Lung (tissue), 11 donors: ENCODE measurements at regions not wholly inside any gene's neighbourhood (a gene's known extent, or its start where the extent isn't known, plus 50 kb on each side); places are given as distances from the start of the nearest gene placed in this dataset.
A peak's percentile ranks its signal among the peaks of the same experiment; 100 is the strongest.

ENCODE experiments used
- ATAC-seq: fragments of 200-7000 bp; cut with Tn5 transposase; one replicate; pipeline ENCODE4 v1.9.1; 2020; ENCODE audit warnings: moderate number of reproducible peaks; ENCODE audit not compliant: insufficient read depth, low FRiP score
- DNase-seq, 3 donors: peaks; one replicate each; pipeline ENCODE4 v3.0.0-alpha.2; 2013 to 2017
- H3K27ac ChIP-seq, 2 donors: one replicate each; pipeline ENCODE4 v1.5.1; 2013; ENCODE audit warnings: mild to moderate bottlenecking in 2 of 2, moderate library complexity in 2 of 2, control low read depth in 1 of 2, inconsistent platforms in 1 of 2, low read depth in 1 of 2, low read length in 1 of 2
- H3K27me3 ChIP-seq, 3 donors: one replicate each; pipeline ENCODE4 v1.5.1; 2013; ENCODE audit warnings: low read length in 2 of 3; ENCODE audit not compliant: control insufficient read depth in 3 of 3, insufficient read depth in 3 of 3
- H3K36me3 ChIP-seq, 4 donors: one replicate each; pipeline ENCODE4 v1.5.1; 2013; ENCODE audit warnings: low read length in 4 of 4, mild to moderate bottlenecking in 1 of 4, moderate library complexity in 1 of 4; ENCODE audit not compliant: control insufficient read depth in 4 of 4, insufficient read depth in 4 of 4
- H3K4me1 ChIP-seq, 5 donors: one replicate each; pipeline ENCODE4 v1.5.1; 2013; ENCODE audit warnings: low read length in 5 of 5, mild to moderate bottlenecking in 2 of 5, moderate library complexity in 1 of 5; ENCODE audit not compliant: control insufficient read depth in 5 of 5, insufficient read depth in 5 of 5
- H3K4me3 ChIP-seq: one replicate; pipeline ENCODE4 v1.5.1; 2013; ENCODE audit warnings: mild to moderate bottlenecking, control low read depth, moderate library complexity
- H3K9ac ChIP-seq, 2 donors: one replicate each; pipeline ENCODE4 v1.5.1; 2013; ENCODE audit warnings: low read length in 2 of 2, control low read depth in 1 of 2; ENCODE audit not compliant: insufficient read depth in 1 of 2
- H3K9me3 ChIP-seq, 4 donors: one replicate each; pipeline ENCODE4 v1.5.1; 2013; ENCODE audit warnings: low read length in 3 of 4, mild to moderate bottlenecking in 1 of 4, moderate library complexity in 1 of 4; ENCODE audit not compliant: control insufficient read depth in 4 of 4, insufficient read depth in 3 of 4
- CTCF ChIP-seq: IDR thresholded peaks from 2 replicates; pipeline ENCODE4 v1.5.1; 2012; ENCODE audit warnings: mild to moderate bottlenecking; ENCODE audit errors: control extremely low read depth, extremely low read depth
- WGBS, 2 donors: extraction: QIAGEN DNeasy Blood & Tissue Kit; methylation state at CpG; one replicate each; pipeline ENCODE4 v1.1.7; 2013; 5-methylcytosine and 5-hydroxymethylcytosine counted together
- donor health status: control.
- donor health status: control.
- donor health status: Bipolar disorder and iron deficiency.
- donor health status: healthy.
- donor health status: DM: yes; HTN: yes; CAD: no.

DNA sequence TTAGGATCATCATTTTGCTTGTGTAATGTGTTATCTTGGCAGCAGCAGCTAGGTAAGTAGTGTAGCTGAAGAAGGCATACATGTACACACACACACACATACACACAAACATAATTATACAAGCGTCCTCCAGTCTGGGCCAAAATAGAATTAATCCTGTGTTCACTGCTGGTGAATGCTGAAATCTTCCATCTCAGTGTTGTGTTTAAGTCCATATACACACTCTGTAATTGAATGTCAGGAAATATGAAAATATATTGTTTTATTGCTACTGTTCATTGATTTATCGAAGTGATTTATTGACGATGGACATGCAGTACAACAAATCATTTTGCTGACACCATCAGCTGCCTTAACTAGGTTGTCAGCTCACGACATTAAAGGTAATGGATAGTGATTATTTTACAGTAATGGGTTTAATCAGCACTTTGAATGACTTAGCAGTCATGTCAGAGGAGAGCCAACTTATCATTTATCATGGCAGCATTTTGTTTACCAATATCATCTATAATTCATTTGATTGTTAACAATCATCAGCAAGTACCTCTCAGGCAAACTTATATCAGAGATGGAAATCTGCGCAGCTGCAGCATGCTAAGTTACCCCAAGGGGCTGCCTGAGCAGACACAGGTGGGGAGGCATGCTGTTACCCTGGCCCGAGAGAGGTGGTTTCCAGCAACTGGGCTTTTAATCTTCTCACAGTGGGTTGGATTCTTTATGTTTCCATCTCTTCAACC lies 83.7 kb upstream of the FSHR start:
- ATAC-seq (no peak), DNase-seq (no peak)
- H3K9ac ChIP-seq: no peak overlapping the region
- WGBS, 2 donors: 78 to 85% methylated on average over 6 of the region's 6 CpGs
- TF ChIP-seq CTCF: no peak
- no peaks in the 10 kb centered on the region for H3K27me3 ChIP-seq
- no peak overlapping the region for H3K4me3 ChIP-seq
- no peaks in the 10 kb centered on the region for H3K36me3 ChIP-seq
- no peaks in the 10 kb centered on the region for H3K4me1 ChIP-seq
- no peak overlapping the region for H3K27ac ChIP-seq
- H3K9me3 ChIP-seq: no peaks in the 10 kb centered on the region

- Histone ChIP-seq H3K36me3 (no peaks in the 10 kb centered on the region), H3K4me1 (no peaks in the 10 kb centered on the region), H3K9me3 (no peaks in the 10 kb centered on the region), H3K9ac (no peak overlapping the region), H3K27me3 (no peaks in the 10 kb centered on the region), H3K27ac (no peak overlapping the region), H3K4me3 (no peak overlapping the region)
- no peak for ATAC-seq
- WGBS, 2 donors: 91 to 93% methylated on average over 1 of the region's 1 CpG
- no peak for TF ChIP-seq CTCF
- no peak for DNase-seq
Measured at GRCh38 chr2:49236316-49236715, 82.0 kb upstream of the FSHR start.

GRCh38 chr2:49226360-49226759 lies 72.0 kb upstream of the FSHR start:
- TF ChIP-seq CTCF: no peak
- no peak for ATAC-seq
- WGBS, 2 donors: 77 to 85% methylated on average over 4 of the region's 4 CpGs

GRCh38 chr2:49225126-49225525 lies 70.8 kb upstream of the FSHR start:
- no peaks in the 10 kb centered on the region for H3K36me3 ChIP-seq
- H3K4me3 ChIP-seq: no peak overlapping the region
- H3K9me3 ChIP-seq: no peaks in the 10 kb centered on the region
- no peak overlapping the region for H3K27ac ChIP-seq
- DNase-seq (peak in 1 of 3 donors; percentile 13), ATAC-seq (no peak)
- peaks cover 0 to 3% (median 0%) of the 10 kb centered on the region in 5 donors for H3K4me1 ChIP-seq
- no peak for TF ChIP-seq CTCF
- H3K9ac ChIP-seq: no peak overlapping the region
- no peaks in the 10 kb centered on the region for H3K27me3 ChIP-seq

More at GRCh38 chr2:49226360-49226759, 72.0 kb upstream of the FSHR start:
- Histone ChIP-seq H3K36me3 (no peaks in the 10 kb centered on the region), H3K9me3 (no peaks in the 10 kb centered on the region), H3K27ac (no peak overlapping the region), H3K4me1 (peaks cover 0 to 2% (median 0%) of the 10 kb centered on the region in 5 donors), H3K9ac (no peak overlapping the region), H3K4me3 (no peak overlapping the region), H3K27me3 (no peaks in the 10 kb centered on the region)
- DNase-seq: no peak
